Spinal cord (tissue), 9 donors: ENCODE measurements at regions not wholly inside any gene's neighbourhood (a gene's known extent, or its start where the extent isn't known, plus 50 kb on each side); places are given as distances from the start of the nearest gene placed in this dataset.
"Not testable (repeated sequence)": the region's sequence is repeated elsewhere in the genome, so short reads cannot be mapped to it uniquely, and the experiment has no call there.

ENCODE experiments used
- DNase-seq, 6 donors: peaks; one replicate each; pipeline versions ENCODE4 v3.0.0 to v3.0.0-alpha.2; 2013 to 2015; ENCODE audit warnings: low spot score in 6 of 6, low read depth in 4 of 6
- H3K27ac ChIP-seq: one replicate; pipeline ENCODE4 v1.5.1; 2013; ENCODE audit warnings: low read depth, low read length, control low read depth
- H3K27me3 ChIP-seq: one replicate; pipeline ENCODE4 v1.6.1; 2013; ENCODE audit warnings: low read length; ENCODE audit not compliant: control insufficient read depth, insufficient read depth
- H3K36me3 ChIP-seq: one replicate; pipeline ENCODE4 v1.6.1; 2013; ENCODE audit warnings: low read length; ENCODE audit not compliant: control insufficient read depth, insufficient read depth
- H3K4me1 ChIP-seq: one replicate; pipeline ENCODE4 v1.6.1; 2013; ENCODE audit warnings: low read length; ENCODE audit not compliant: control insufficient read depth, insufficient read depth
- H3K4me3 ChIP-seq: one replicate; pipeline ENCODE4 v1.5.1; 2013; ENCODE audit warnings: low read depth, low read length, control low read depth
- H3K9me3 ChIP-seq: one replicate; pipeline ENCODE4 v1.6.1; 2013; ENCODE audit warnings: low read length; ENCODE audit not compliant: control insufficient read depth, insufficient read depth
- whole genome bisulfite sequencing: methylation state at CpG from one replicate; pipeline ENCODE4 v1.1.5; 2013; ENCODE audit warnings: missing lambda C conversion rate; ENCODE audit not compliant: insufficient coverage; 5-methylcytosine and 5-hydroxymethylcytosine counted together
- donor health status: healthy.

DNA sequence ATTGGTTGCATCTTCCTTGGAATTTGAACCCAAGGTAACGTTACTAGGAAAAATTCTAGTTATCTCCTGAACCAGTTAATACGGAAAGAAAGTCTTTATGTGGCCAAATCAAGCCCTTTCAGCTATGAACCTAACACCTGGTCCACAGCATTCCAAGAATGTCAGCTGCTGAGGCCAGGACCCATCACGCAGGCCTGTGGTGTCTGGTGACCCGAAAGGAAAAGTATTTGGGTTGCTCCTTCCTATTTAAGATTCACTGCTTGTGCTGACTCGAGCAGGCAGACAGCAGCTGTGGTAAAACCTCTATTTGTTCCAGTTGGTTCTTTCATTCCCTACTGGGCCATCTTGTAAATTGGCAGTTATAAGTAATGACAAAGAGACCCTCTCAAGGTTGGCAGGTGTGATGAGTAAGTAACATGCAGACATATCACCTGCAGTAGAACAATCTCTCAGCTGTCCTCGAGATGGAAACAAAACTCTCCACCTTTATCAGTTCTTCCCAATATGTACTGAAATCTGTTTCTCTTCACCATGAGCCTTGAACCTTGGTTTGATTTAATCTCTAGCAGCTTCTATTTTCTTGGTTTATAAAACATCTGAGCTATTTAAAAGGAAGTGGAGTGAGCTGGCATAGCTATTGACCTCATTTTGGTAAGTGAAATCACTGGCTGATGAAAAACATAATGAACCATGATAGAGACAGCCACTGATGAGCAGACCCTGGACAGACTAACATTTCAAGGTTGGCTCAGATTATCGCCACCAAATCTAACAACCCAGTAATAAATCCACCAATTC lies 182.1 kb upstream of the SMIM31 start:
- WGBS = 64% methylated on average over 3 of the region's 7 CpGs
- H3K4me1 ChIP-seq = peaks cover 2% of the 10 kb centered on the region
- H3K4me3 ChIP-seq = no peak overlapping the region
- H3K27me3 ChIP-seq = no peaks in the 10 kb centered on the region
- DNase-seq = peak in 1 of 6 donors; percentile 51
- no peak overlapping the region for H3K27ac ChIP-seq
- peaks cover 4% of the 10 kb centered on the region for H3K9me3 ChIP-seq
- no peaks in the 10 kb centered on the region for H3K36me3 ChIP-seq

DNA sequence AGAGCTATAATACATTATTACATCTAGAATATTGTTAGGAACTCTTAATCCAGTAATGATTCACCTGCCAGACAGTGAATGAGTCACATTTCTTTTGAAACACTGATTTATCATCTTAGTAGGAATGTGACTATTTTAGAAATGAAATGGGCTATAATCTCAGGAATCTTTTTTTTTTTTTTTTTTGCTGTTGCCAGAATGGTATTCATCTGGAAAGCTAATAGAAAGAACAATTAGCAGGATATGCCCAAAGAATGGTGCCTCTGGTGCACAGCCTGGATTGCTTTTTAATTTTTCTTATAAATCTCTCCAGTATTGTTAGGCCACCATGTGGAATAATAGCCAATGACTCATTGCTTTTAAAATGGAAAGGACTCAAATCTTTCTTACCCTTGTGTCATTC lies 181.1 kb upstream of the SMIM31 start:
- no peaks in the 10 kb centered on the region for H3K36me3 ChIP-seq
- peaks cover 4% of the 10 kb centered on the region for H3K9me3 ChIP-seq
- no peaks in the 10 kb centered on the region for H3K27me3 ChIP-seq
- peak in 1 of 6 donors; percentile 28 for DNase-seq
- no peak overlapping the region for H3K4me3 ChIP-seq
- peaks cover 2% of the 10 kb centered on the region for H3K4me1 ChIP-seq
- no peak overlapping the region for H3K27ac ChIP-seq

DNA sequence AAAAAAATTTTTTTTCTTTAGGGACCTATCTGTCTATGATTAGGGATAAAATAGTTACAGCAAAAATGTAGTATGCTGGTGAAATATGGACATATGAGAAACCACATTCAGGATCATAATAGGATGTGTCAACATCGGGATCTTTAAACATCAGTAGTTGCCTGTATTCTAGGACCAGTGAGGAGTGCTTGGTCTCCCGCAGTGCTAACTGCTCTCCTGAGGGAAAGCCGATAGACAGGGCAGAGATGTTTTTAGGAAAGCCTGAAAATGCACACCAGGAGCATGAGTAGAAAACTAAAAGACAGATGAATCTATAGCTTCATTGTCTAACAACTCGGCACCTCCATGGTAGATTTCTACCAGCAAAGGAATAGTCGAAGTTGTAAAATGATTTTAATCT lies 178.1 kb upstream of the SMIM31 start:
- H3K4me3 ChIP-seq = no peak overlapping the region
- H3K36me3 ChIP-seq = no peaks in the 10 kb centered on the region
- peaks cover 2% of the 10 kb centered on the region for H3K4me1 ChIP-seq
- 69% methylated on average over 2 of the region's 5 CpGs for WGBS
- H3K27ac ChIP-seq = no peak overlapping the region
- DNase-seq = peak in 1 of 6 donors; percentile 58
- H3K9me3 ChIP-seq = peaks cover 4% of the 10 kb centered on the region
- H3K27me3 ChIP-seq = no peaks in the 10 kb centered on the region

GRCh38 chr4:164579270-164579942 lies 174.5 kb upstream of the SMIM31 start:
- no peaks in the 10 kb centered on the region for H3K4me1 ChIP-seq
- H3K9me3 ChIP-seq = peaks cover 6% of the 10 kb centered on the region
- no peaks in the 10 kb centered on the region for H3K36me3 ChIP-seq
- no peaks in the 10 kb centered on the region for H3K27me3 ChIP-seq
- WGBS = 87% methylated on average over 4 of the region's 8 CpGs
- H3K27ac ChIP-seq = no peak overlapping the region
- no peak overlapping the region for H3K4me3 ChIP-seq
- no peak for DNase-seq

GRCh38 chr4:164591666-164592065 lies 162.3 kb upstream of the SMIM31 start:
- Histone ChIP-seq H3K4me3 (no peak overlapping the region), H3K36me3 (no peaks in the 10 kb centered on the region), H3K9me3 (no peaks in the 10 kb centered on the region), H3K4me1 (no peaks in the 10 kb centered on the region), H3K27ac (no peak overlapping the region), H3K27me3 (no peaks in the 10 kb centered on the region)
- DNase-seq = peak in 1 of 6 donors; percentile 78
- 100% methylated on average over 1 of the region's 6 CpGs for WGBS

GRCh38 chr4:164595751-164596150 lies 158.2 kb upstream of the SMIM31 start:
- Histone ChIP-seq H3K4me1 (no peaks in the 10 kb centered on the region), H3K27ac (no peak overlapping the region), H3K27me3 (no peaks in the 10 kb centered on the region), H3K9me3 (no peaks in the 10 kb centered on the region), H3K36me3 (no peaks in the 10 kb centered on the region), H3K4me3 (no peak overlapping the region)
- WGBS = 100% methylated on average over 1 of the region's 4 CpGs
- no peak for DNase-seq

- H3K27me3 ChIP-seq = no peaks in the 10 kb centered on the region
- no peak for DNase-seq
- WGBS = 94% methylated on average over 14 of the region's 17 CpGs
- no peak overlapping the region for H3K4me3 ChIP-seq
- H3K4me1 ChIP-seq = no peaks in the 10 kb centered on the region
- H3K9me3 ChIP-seq = no peaks in the 10 kb centered on the region
- no peak overlapping the region for H3K27ac ChIP-seq
- H3K36me3 ChIP-seq = no peaks in the 10 kb centered on the region
Measured at GRCh38 chr4:164596318-164596878, 157.5 kb upstream of the SMIM31 start.

DNA sequence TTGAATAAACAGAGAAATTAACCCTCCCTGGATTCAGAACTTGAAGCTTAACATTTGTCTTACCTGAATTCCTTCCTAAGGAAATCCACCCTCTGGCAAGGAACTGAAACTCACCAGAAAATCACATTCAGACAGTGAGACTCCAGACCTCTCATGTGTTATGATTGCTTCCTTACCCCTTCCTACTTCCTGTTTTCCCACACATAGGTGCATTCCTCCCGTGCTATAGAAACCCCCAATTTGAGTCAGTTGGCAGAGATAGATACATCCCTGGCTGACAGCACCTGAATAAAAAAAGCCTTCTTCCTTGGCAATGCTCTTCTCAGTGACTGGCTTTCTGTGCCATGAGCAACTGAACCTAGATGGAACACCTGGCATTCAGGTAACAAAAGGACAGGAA lies 157.0 kb upstream of the SMIM31 start:
- Histone ChIP-seq H3K4me1 (no peaks in the 10 kb centered on the region), H3K27ac (no peak overlapping the region), H3K36me3 (no peaks in the 10 kb centered on the region), H3K4me3 (no peak overlapping the region), H3K9me3 (peaks cover 3% of the 10 kb centered on the region), H3K27me3 (no peaks in the 10 kb centered on the region)
- no peak for DNase-seq
- WGBS = 56% methylated on average over 1 of the region's 1 CpG

DNA sequence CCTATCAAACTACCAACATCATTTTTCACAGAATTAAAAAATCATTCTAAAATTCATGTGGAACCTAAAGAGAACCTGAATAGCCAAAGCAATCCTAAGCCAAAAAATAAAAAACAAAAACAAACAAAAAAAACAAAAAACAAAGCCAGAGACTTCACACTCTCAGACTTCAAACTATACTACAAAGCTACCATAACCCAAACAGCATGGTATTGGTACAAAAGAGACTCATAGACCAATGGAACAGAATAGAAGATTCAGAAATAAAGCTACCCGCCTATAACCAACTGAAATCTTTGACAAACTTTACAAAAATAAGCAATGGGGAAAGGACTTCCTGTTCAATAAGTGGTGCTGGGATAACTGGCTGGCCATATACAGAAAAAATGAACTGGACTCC lies 152.3 kb upstream of the SMIM31 start:
- no peaks in the 10 kb centered on the region for H3K4me1 ChIP-seq
- H3K36me3 ChIP-seq = no peaks in the 10 kb centered on the region
- H3K27ac ChIP-seq = no peak overlapping the region
- H3K9me3 ChIP-seq = peaks cover 3% of the 10 kb centered on the region
- H3K4me3 ChIP-seq = no peak overlapping the region
- DNase-seq = no peak
- no CpG with 5 or more reads among the region's 1 CpG for WGBS
- H3K27me3 ChIP-seq = no peaks in the 10 kb centered on the region

GRCh38 chr4:164605791-164606190 lies 148.1 kb upstream of the SMIM31 start:
- H3K4me1 ChIP-seq, DNase-seq, H3K27ac ChIP-seq, H3K4me3 ChIP-seq, H3K36me3 ChIP-seq, H3K27me3 ChIP-seq, H3K9me3 ChIP-seq: not testable (repeated sequence)
- WGBS = no CpG with 5 or more reads among the region's 6 CpGs
